Thyroid gland (tissue), 4 donors: ENCODE measurements at regions not wholly inside any gene's neighbourhood (a gene's known extent, or its start where the extent isn't known, plus 50 kb on each side); places are given as distances from the start of the nearest gene placed in this dataset.

ENCODE experiments used
- POLR2A ChIP-seq, 2 donors: fragments of 450-650 bp; IDR thresholded peaks; one replicate each; pipeline ENCODE4 v1.6.1; 2017; ENCODE audit warnings: antibody characterized with exemption in 2 of 2, mild to moderate bottlenecking in 2 of 2, moderate library complexity in 1 of 2
- TF ChIP-seq, protein P1 (sequence below), 6 experiments: fragments of 200-600 bp in 3 of 6; fragments of 450-650 bp in 3 of 6; sonication (generic) in 3 of 6; IDR thresholded peaks; one replicate each; pipeline ENCODE4 v1.5.1; 2016 to 2019; ENCODE audit warnings: antibody characterized with exemption in 6 of 6, mild to moderate bottlenecking in 2 of 6, inconsistent platforms in 1 of 6, moderate library complexity in 1 of 6

GRCh38 chr2:9738062-9738461 lies 105.2 kb upstream of the TAF1B start:
- TF ChIP-seq, protein P1, sequence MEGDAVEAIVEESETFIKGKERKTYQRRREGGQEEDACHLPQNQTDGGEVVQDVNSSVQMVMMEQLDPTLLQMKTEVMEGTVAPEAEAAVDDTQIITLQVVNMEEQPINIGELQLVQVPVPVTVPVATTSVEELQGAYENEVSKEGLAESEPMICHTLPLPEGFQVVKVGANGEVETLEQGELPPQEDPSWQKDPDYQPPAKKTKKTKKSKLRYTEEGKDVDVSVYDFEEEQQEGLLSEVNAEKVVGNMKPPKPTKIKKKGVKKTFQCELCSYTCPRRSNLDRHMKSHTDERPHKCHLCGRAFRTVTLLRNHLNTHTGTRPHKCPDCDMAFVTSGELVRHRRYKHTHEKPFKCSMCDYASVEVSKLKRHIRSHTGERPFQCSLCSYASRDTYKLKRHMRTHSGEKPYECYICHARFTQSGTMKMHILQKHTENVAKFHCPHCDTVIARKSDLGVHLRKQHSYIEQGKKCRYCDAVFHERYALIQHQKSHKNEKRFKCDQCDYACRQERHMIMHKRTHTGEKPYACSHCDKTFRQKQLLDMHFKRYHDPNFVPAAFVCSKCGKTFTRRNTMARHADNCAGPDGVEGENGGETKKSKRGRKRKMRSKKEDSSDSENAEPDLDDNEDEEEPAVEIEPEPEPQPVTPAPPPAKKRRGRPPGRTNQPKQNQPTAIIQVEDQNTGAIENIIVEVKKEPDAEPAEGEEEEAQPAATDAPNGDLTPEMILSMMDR (IDR thresholded peaks at IDR 0.05): no peak
- TF ChIP-seq POLR2A (IDR thresholded peaks at IDR 0.05): no peak
